Uterus (tissue), 2 donors: ENCODE measurements at regions not wholly inside any gene's neighbourhood (a gene's known extent, or its start where the extent isn't known, plus 50 kb on each side); places are given as distances from the start of the nearest gene placed in this dataset.

ENCODE experiments used
- CTCF ChIP-seq, 4 experiments: fragments of 200-600 bp in 2 of 4; fragments of 450-650 bp in 2 of 4; sonication (generic) in 2 of 4; IDR thresholded peaks; one replicate each; pipeline ENCODE4 v1.5.1; 2016 to 2019; ENCODE audit warnings: antibody characterized with exemption in 4 of 4, mild to moderate bottlenecking in 2 of 4, moderate library complexity in 1 of 4
- POLR2A ChIP-seq, 2 donors: fragments of 450-650 bp; IDR thresholded peaks; one replicate each; pipeline ENCODE4 v1.6.1; 2016; ENCODE audit warnings: antibody characterized with exemption in 2 of 2, mild to moderate bottlenecking in 1 of 2, moderate library complexity in 1 of 2

GRCh38 chr1:189787201-189787600 is 690.5 kb downstream of the BRINP3 start:
- TF ChIP-seq CTCF (IDR thresholded peaks at IDR 0.05) (no peak), POLR2A (IDR thresholded peaks at IDR 0.05) (no peak)
